PC-3 (cell line): ENCODE measurements at regions not wholly inside any gene's neighbourhood (a gene's known extent, or its start where the extent isn't known, plus 50 kb on each side); places are given as distances from the start of the nearest gene placed in this dataset.
"Not testable (repeated sequence)": the region's sequence is repeated elsewhere in the genome, so short reads cannot be mapped to it uniquely, and the experiment has no call there.

Source experiments
- EZH2 ChIP-seq: fragments of 300-600 bp; sonication (generic); IDR thresholded peaks from one replicate; pipeline ENCODE4 v1.6.1; 2017; ENCODE audit warnings: antibody characterized with exemption, mild to moderate bottlenecking, low read length; ENCODE audit not compliant: unreplicated experiment
- TF ChIP-seq, protein P1 (sequence below): fragments of 300-600 bp; sonication (generic); conservative IDR thresholded peaks from 2 replicates; pipeline ENCODE4 v1.5.1; 2017; ENCODE audit warnings: antibody characterized with exemption, low read depth, mild to moderate bottlenecking, low read length

DNA sequence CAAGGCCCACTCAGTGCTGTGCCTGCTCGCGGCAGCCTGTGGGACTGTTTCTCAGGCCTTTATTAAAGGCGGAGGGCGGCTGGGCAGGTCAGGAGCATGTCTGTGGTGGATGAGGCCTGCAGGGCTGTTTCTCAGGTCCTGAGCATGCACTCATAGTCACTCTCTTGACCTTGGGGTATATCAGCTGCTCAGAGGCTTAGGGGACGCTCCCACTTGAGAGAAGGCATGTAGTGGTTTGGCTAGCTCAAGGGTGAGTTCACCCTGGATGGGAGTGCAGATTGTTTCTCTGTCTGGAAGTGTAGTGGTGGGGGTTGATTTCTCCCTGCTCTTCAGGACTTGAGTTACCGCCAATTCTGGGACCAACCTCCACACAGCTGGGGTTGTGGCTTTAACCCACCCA is 103.3 kb downstream of the THSD1 start:
- not testable (repeated sequence) for TF ChIP-seq EZH2
- TF ChIP-seq, protein P1, sequence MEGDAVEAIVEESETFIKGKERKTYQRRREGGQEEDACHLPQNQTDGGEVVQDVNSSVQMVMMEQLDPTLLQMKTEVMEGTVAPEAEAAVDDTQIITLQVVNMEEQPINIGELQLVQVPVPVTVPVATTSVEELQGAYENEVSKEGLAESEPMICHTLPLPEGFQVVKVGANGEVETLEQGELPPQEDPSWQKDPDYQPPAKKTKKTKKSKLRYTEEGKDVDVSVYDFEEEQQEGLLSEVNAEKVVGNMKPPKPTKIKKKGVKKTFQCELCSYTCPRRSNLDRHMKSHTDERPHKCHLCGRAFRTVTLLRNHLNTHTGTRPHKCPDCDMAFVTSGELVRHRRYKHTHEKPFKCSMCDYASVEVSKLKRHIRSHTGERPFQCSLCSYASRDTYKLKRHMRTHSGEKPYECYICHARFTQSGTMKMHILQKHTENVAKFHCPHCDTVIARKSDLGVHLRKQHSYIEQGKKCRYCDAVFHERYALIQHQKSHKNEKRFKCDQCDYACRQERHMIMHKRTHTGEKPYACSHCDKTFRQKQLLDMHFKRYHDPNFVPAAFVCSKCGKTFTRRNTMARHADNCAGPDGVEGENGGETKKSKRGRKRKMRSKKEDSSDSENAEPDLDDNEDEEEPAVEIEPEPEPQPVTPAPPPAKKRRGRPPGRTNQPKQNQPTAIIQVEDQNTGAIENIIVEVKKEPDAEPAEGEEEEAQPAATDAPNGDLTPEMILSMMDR = not testable (repeated sequence)
